WTC11 (cell line): ENCODE measurements at regions not wholly inside any gene's neighbourhood (a gene's known extent, or its start where the extent isn't known, plus 50 kb on each side); places are given as distances from the start of the nearest gene placed in this dataset.

Source experiments
- ESRRA ChIP-seq: sonication (generic); formaldehyde crosslinking; IDR thresholded peaks from 2 replicates; pipeline ENCODE4 v1.8.1; 2022; ENCODE audit warnings: mild to moderate bottlenecking, missing genetic modification reagents, borderline replicate concordance
- FOXK1 ChIP-seq: sonication (generic); formaldehyde crosslinking; IDR thresholded peaks from 2 replicates; pipeline ENCODE4 v1.8.0; 2022; ENCODE audit warnings: mild to moderate bottlenecking, moderate library complexity, missing genetic modification reagents
- USF1 ChIP-seq: sonication (generic); formaldehyde crosslinking; IDR thresholded peaks from 2 replicates; pipeline ENCODE4 v1.8.0; 2022; ENCODE audit warnings: mild to moderate bottlenecking, missing genetic modification reagents
- ZNF138 ChIP-seq: sonication (generic); formaldehyde crosslinking; conservative IDR thresholded peaks from 2 replicates; pipeline ENCODE4 v1.8.1; 2022; ENCODE audit warnings: mild to moderate bottlenecking, moderate library complexity, missing genetic modification reagents
- ZNF232 ChIP-seq: sonication (generic); formaldehyde crosslinking; IDR thresholded peaks from 2 replicates; pipeline ENCODE4 v1.8.0; 2022; ENCODE audit warnings: mild to moderate bottlenecking, missing genetic modification reagents
- ZNF396 ChIP-seq: fragments of 250-450 bp; sonication (Bioruptor Pico); IDR thresholded peaks from 2 replicates; pipeline ENCODE4 v1.8.0; 2021; ENCODE audit warnings: mild to moderate bottlenecking, moderate library complexity, borderline replicate concordance
- TF ChIP-seq, protein P1 (sequence below): fragments of 200-600 bp; IDR thresholded peaks from 2 replicates; pipeline ENCODE4 v1.8.0; 2022; ENCODE audit warnings: antibody characterized with exemption
- TF ChIP-seq, protein P2 (sequence below): sonication (generic); formaldehyde crosslinking; IDR thresholded peaks from 2 replicates; pipeline ENCODE4 v1.8.1; 2023; ENCODE audit warnings: mild to moderate bottlenecking, missing genetic modification reagents, moderate library complexity

- TF ChIP-seq, protein P1, sequence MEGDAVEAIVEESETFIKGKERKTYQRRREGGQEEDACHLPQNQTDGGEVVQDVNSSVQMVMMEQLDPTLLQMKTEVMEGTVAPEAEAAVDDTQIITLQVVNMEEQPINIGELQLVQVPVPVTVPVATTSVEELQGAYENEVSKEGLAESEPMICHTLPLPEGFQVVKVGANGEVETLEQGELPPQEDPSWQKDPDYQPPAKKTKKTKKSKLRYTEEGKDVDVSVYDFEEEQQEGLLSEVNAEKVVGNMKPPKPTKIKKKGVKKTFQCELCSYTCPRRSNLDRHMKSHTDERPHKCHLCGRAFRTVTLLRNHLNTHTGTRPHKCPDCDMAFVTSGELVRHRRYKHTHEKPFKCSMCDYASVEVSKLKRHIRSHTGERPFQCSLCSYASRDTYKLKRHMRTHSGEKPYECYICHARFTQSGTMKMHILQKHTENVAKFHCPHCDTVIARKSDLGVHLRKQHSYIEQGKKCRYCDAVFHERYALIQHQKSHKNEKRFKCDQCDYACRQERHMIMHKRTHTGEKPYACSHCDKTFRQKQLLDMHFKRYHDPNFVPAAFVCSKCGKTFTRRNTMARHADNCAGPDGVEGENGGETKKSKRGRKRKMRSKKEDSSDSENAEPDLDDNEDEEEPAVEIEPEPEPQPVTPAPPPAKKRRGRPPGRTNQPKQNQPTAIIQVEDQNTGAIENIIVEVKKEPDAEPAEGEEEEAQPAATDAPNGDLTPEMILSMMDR, result no peak
- TF ChIP-seq ZNF396 (CRISPR knock-in tag) (no peak), FOXK1 (CRISPR knock-in tag) (no peak), ESRRA (no peak), ZNF138 (no peak), ZNF232 (no peak), USF1 (CRISPR knock-in tag) (no peak)
- TF ChIP-seq, protein P2, sequence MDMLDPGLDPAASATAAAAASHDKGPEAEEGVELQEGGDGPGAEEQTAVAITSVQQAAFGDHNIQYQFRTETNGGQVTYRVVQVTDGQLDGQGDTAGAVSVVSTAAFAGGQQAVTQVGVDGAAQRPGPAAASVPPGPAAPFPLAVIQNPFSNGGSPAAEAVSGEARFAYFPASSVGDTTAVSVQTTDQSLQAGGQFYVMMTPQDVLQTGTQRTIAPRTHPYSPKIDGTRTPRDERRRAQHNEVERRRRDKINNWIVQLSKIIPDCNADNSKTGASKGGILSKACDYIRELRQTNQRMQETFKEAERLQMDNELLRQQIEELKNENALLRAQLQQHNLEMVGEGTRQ (CRISPR knock-in tag), result no peak
Measured at GRCh38 chr9:32142074-32142473, 242.4 kb upstream of the ACO1 start.
